Endodermal cell (in vitro differentiated cells): ENCODE measurements at regions not wholly inside any gene's neighbourhood (a gene's known extent, or its start where the extent isn't known, plus 50 kb on each side); places are given as distances from the start of the nearest gene placed in this dataset.

Source experiments
- DNase-seq: peaks from one replicate; pipeline ENCODE4 v3.0.0-alpha.2; 2017
- H3K27ac ChIP-seq: 2 replicates; pipeline ENCODE4 v1.5.1; 2013; ENCODE audit warnings: mild to moderate bottlenecking, low read depth, low read length, moderate library complexity
- H3K27me3 ChIP-seq: 2 replicates; pipeline ENCODE4 v1.6.1; 2013; ENCODE audit warnings: mild to moderate bottlenecking, low read length, moderate library complexity; ENCODE audit not compliant: insufficient read depth, control insufficient read depth, poor library complexity, severe bottlenecking
- H3K36me3 ChIP-seq: 2 replicates; pipeline ENCODE4 v1.7.0; 2013; ENCODE audit warnings: mild to moderate bottlenecking, low read length, moderate library complexity; ENCODE audit not compliant: control insufficient read depth, insufficient read depth
- H3K4me1 ChIP-seq: one replicate; pipeline ENCODE4 v1.7.0; 2013; ENCODE audit warnings: low read length; ENCODE audit not compliant: control insufficient read depth, insufficient read depth
- H3K4me3 ChIP-seq: 2 replicates; pipeline ENCODE4 v1.5.1; 2013; ENCODE audit warnings: mild to moderate bottlenecking, low read length, moderate library complexity
- H3K9ac ChIP-seq: 2 replicates; pipeline ENCODE4 v1.6.1; 2013; ENCODE audit warnings: mild to moderate bottlenecking, low read length, moderate library complexity; ENCODE audit not compliant: poor library complexity, severe bottlenecking; ENCODE audit errors: extremely low read depth
- H3K9me3 ChIP-seq: 2 replicates; pipeline ENCODE4 v1.6.1; 2013; ENCODE audit warnings: mild to moderate bottlenecking, low read length, moderate library complexity; ENCODE audit not compliant: control insufficient read depth
- H3K27ac Mint-ChIP-seq: 2 replicates; pipeline ENCODE4 v1.8.0; 2020; ENCODE audit warnings: mixed read lengths
- H3K27me3 Mint-ChIP-seq: 2 replicates; pipeline ENCODE4 v1.8.0; 2021; ENCODE audit warnings: mild to moderate bottlenecking, mixed read lengths; ENCODE audit not compliant: insufficient read depth
- H3K36me3 Mint-ChIP-seq: 2 replicates; pipeline ENCODE4 v1.8.0; 2020; ENCODE audit warnings: low read depth, mixed read lengths
- H3K4me1 Mint-ChIP-seq: 2 replicates; pipeline ENCODE4 v1.8.0; 2020; ENCODE audit warnings: mixed read lengths
- H3K4me3 Mint-ChIP-seq: 2 replicates; pipeline ENCODE4 v1.8.0; 2020; ENCODE audit warnings: mild to moderate bottlenecking, moderate library complexity, mixed read lengths
- H3K9me3 Mint-ChIP-seq: 2 replicates; pipeline ENCODE4 v1.8.0; 2020; ENCODE audit warnings: mild to moderate bottlenecking, mixed read lengths
- CTCF ChIP-seq: fragments of 200-600 bp; sonication (generic); conservative IDR thresholded peaks from 2 replicates; pipeline ENCODE4 v1.5.0; 2021; ENCODE audit warnings: antibody characterized with exemption, mild to moderate bottlenecking
- WGBS, 2 experiments: methylation state at CpG; one replicate each; pipeline versions ENCODE4 v1.1.5 to v1.1.7; 2013; ENCODE audit warnings: missing lambda C conversion rate in 2 of 2, mixed read lengths in 1 of 2; ENCODE audit not compliant: insufficient coverage in 1 of 2, insufficient read length in 1 of 2; 5-methylcytosine and 5-hydroxymethylcytosine counted together

GRCh38 chr1:101299710-101300109, 62.9 kb downstream of the S1PR1 start:
- no peaks in the 10 kb centered on the region for H3K36me3 Mint-ChIP-seq
- peaks cover 2% of the 10 kb centered on the region for H3K4me1 ChIP-seq

GRCh38 chr1:101300916-101301315, 64.1 kb downstream of the S1PR1 start:
- Mint-ChIP-seq H3K4me3 (no peak overlapping the region), H3K36me3 (no peaks in the 10 kb centered on the region), H3K9me3 (no peaks in the 10 kb centered on the region), H3K4me1 (peaks cover 8% of the 10 kb centered on the region), H3K27me3 (peaks cover 22% of the 10 kb centered on the region), H3K27ac (no peak overlapping the region)
- H3K4me3 ChIP-seq: no peak overlapping the region
- 91 to 94% methylated on average over 7 of the region's 7 CpGs for WGBS, 2 experiments
- no peak for DNase-seq
- no peak overlapping the region for H3K27ac ChIP-seq
- no peaks in the 10 kb centered on the region for H3K27me3 ChIP-seq
- H3K36me3 ChIP-seq: no peaks in the 10 kb centered on the region
- TF ChIP-seq CTCF: no peak
- H3K9ac ChIP-seq: no peak overlapping the region
- no peaks in the 10 kb centered on the region for H3K4me1 ChIP-seq
- no peaks in the 10 kb centered on the region for H3K9me3 ChIP-seq

More at GRCh38 chr1:101299710-101300109, 62.9 kb downstream of the S1PR1 start:
- Histone ChIP-seq H3K36me3 (no peaks in the 10 kb centered on the region), H3K9me3 (no peaks in the 10 kb centered on the region), H3K27me3 (no peaks in the 10 kb centered on the region), H3K4me3 (no peak overlapping the region), H3K27ac (no peak overlapping the region), H3K9ac (no peak overlapping the region)
- WGBS, 2 experiments: 100% methylated on average over 3 of the region's 3 CpGs; no CpG with 5 or more reads in 1 of the 2 experiments
- peaks cover 14% of the 10 kb centered on the region for H3K27me3 Mint-ChIP-seq
- no peak for DNase-seq
- no peak overlapping the region for H3K4me3 Mint-ChIP-seq
- H3K9me3 Mint-ChIP-seq: no peaks in the 10 kb centered on the region
- H3K4me1 Mint-ChIP-seq: peaks cover 8% of the 10 kb centered on the region
- no peak overlapping the region for H3K27ac Mint-ChIP-seq
- no peak for TF ChIP-seq CTCF

GRCh38 chr1:101301446-101302057, 64.7 kb downstream of the S1PR1 start:
- no peak overlapping the region for H3K9ac ChIP-seq
- TF ChIP-seq CTCF: no peak
- Mint-ChIP-seq H3K4me1 (peaks cover 8% of the 10 kb centered on the region), H3K4me3 (no peak overlapping the region), H3K27me3 (peaks cover 26% of the 10 kb centered on the region), H3K9me3 (no peaks in the 10 kb centered on the region), H3K36me3 (no peaks in the 10 kb centered on the region), H3K27ac (no peak overlapping the region)
- H3K9me3 ChIP-seq: no peaks in the 10 kb centered on the region
- no peaks in the 10 kb centered on the region for H3K36me3 ChIP-seq
- H3K4me3 ChIP-seq: no peak overlapping the region
- DNase-seq: no peak
- H3K27me3 ChIP-seq: peaks cover 4% of the 10 kb centered on the region
- H3K4me1 ChIP-seq: no peaks in the 10 kb centered on the region
- no peak overlapping the region for H3K27ac ChIP-seq
- WGBS, 2 experiments: 89% methylated on average over 5 to 6 of the region's 6 CpGs
